CD4-positive, alpha-beta T cell (primary cell): ENCODE measurements at regions not wholly inside any gene's neighbourhood (a gene's known extent, or its start where the extent isn't known, plus 50 kb on each side); places are given as distances from the start of the nearest gene placed in this dataset.
A peak's percentile ranks its signal among the peaks of the same experiment; 100 is the strongest.

Source experiments
- ATAC-seq: fragments of 200-7000 bp; cut with Tn5 transposase; one replicate; pipeline ENCODE4 v1.10.0; 2022; ENCODE audit warnings: mild to moderate bottlenecking; ENCODE audit not compliant: poor library complexity
- CTCF ChIA-PET: fragments of 350-600 bp; sonication (Branson Sonifier 250); formaldehyde crosslinking; loops from one replicate; lab custom pipeline; 2021; ENCODE audit warnings: antibody characterized with exemption, inconsistent platforms; lab: Charles Lee
- POLR2A ChIA-PET: fragments of 350-600 bp; sonication (Branson Sonifier 250); formaldehyde crosslinking; loops from one replicate; lab custom pipeline; 2021; ENCODE audit warnings: antibody characterized with exemption, inconsistent platforms; lab: Charles Lee
- DNase-seq, 14 experiments: peaks; one replicate each; pipeline ENCODE4 v3.0.0-alpha.2; 2013 to 2020; ENCODE audit warnings: mixed read lengths in 2 of 14
- H3K27ac ChIP-seq, 2 donors: one replicate each; pipeline versions ENCODE4 v1.5.1 to v1.7.0; 2013; ENCODE audit warnings: low read length in 2 of 2, low read depth in 1 of 2, mild to moderate bottlenecking in 1 of 2
- H3K27me3 ChIP-seq, 2 experiments: 1 replicate in 1 of 2; 2 replicates in 1 of 2; pipeline versions ENCODE4 v1.6.1 to v1.7.0; 2013; ENCODE audit warnings: low read length in 2 of 2, control low read depth in 1 of 2, mild to moderate bottlenecking in 1 of 2, moderate library complexity in 1 of 2; ENCODE audit not compliant: insufficient read depth in 2 of 2, control insufficient read depth in 1 of 2
- H3K36me3 ChIP-seq: one replicate; pipeline ENCODE4 v1.6.1; 2013; ENCODE audit warnings: low read length, control low read depth; ENCODE audit not compliant: insufficient read depth
- H3K4me1 ChIP-seq: one replicate; pipeline ENCODE4 v1.6.1; 2013; ENCODE audit warnings: low read length, control low read depth; ENCODE audit not compliant: insufficient read depth
- H3K4me3 ChIP-seq: one replicate; pipeline ENCODE4 v1.5.1; 2013; ENCODE audit warnings: mild to moderate bottlenecking, low read length, moderate library complexity
- H3K9me3 ChIP-seq, 2 experiments: 1 replicate in 1 of 2; 2 replicates in 1 of 2; pipeline versions ENCODE4 v1.6.1 to v1.7.0; 2013; ENCODE audit warnings: low read length in 2 of 2, mild to moderate bottlenecking in 2 of 2, control low read depth in 1 of 2, moderate library complexity in 1 of 2; ENCODE audit not compliant: control insufficient read depth in 1 of 2, insufficient read depth in 1 of 2
- H3K27ac Mint-ChIP-seq: one replicate; pipeline ENCODE4 v1.8.0; 2020; ENCODE audit warnings: mixed read lengths
- H3K27me3 Mint-ChIP-seq: one replicate; pipeline ENCODE4 v1.8.0; 2021; ENCODE audit warnings: mixed read lengths
- H3K36me3 Mint-ChIP-seq: one replicate; pipeline ENCODE4 v1.8.0; 2021; ENCODE audit warnings: low read depth, mixed read lengths
- H3K4me1 Mint-ChIP-seq: one replicate; pipeline ENCODE4 v1.8.0; 2021; ENCODE audit warnings: low read depth, mixed read lengths
- H3K4me3 Mint-ChIP-seq: one replicate; pipeline ENCODE4 v1.8.0; 2020; ENCODE audit warnings: mild to moderate bottlenecking, mixed read lengths
- H3K9me3 Mint-ChIP-seq: one replicate; pipeline ENCODE4 v1.8.0; 2020; ENCODE audit warnings: mixed read lengths
- intact Hi-C, 2 experiments: fragments of 100-400 bp; cut with DNase I in 1 of 2; cut with micrococcal nuclease in 1 of 2; formaldehyde crosslinking; loops; one replicate each; pipeline versions ENCODE4 v1.15.1 to v1.9.0; 2023 to 2025; cut with DNase I, micrococcal nuclease
- TF ChIP-seq, protein P1 (sequence below): fragments of 200-600 bp; IDR thresholded peaks from one replicate; pipeline ENCODE4 v1.8.0; 2022; ENCODE audit warnings: antibody characterized with exemption, mild to moderate bottlenecking

DNA sequence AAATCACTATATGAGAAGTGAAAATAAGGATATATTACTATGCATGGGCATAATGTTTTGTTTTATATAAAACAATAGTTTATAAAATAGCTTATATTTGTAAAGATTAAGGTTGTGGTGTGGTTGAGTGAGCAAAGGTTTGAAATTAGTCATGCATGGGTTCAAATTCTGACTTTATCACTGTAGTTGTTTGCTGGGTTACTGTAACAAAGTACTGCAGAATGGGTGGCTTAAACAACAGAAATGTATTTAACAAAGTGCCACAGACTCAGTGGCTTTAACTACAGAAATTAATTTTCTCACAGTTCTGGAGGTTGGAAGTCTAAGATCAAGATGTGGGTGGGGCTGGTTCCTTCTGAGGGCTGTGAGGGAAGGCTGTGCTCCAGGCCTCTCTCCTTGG, 184.8 kb upstream of the THRB start:
- Mint-ChIP-seq H3K4me3 (no peak overlapping the region), H3K4me1 (no peaks in the 10 kb centered on the region), H3K27ac (no peak overlapping the region), H3K27me3 (peaks cover 8% of the 10 kb centered on the region), H3K9me3 (no peaks in the 10 kb centered on the region), H3K36me3 (no peaks in the 10 kb centered on the region)
- Histone ChIP-seq H3K4me3 (no peak overlapping the region), H3K27ac (no peak overlapping the region), H3K36me3 (no peaks in the 10 kb centered on the region), H3K9me3 (peaks cover 0 to 6% of the 10 kb centered on the region in 2 experiments), H3K4me1 (no peaks in the 10 kb centered on the region), H3K27me3 (no peaks in the 10 kb centered on the region)
- DNase-seq (no peak), ATAC-seq (no peak)
- intact Hi-C loops: loop anchor here in 1 of 2 experiments (5.0 kb wide), 1 partner anchor 913 kb away; no protein-coding TSS in a partner anchor
- TF ChIP-seq, protein P1, sequence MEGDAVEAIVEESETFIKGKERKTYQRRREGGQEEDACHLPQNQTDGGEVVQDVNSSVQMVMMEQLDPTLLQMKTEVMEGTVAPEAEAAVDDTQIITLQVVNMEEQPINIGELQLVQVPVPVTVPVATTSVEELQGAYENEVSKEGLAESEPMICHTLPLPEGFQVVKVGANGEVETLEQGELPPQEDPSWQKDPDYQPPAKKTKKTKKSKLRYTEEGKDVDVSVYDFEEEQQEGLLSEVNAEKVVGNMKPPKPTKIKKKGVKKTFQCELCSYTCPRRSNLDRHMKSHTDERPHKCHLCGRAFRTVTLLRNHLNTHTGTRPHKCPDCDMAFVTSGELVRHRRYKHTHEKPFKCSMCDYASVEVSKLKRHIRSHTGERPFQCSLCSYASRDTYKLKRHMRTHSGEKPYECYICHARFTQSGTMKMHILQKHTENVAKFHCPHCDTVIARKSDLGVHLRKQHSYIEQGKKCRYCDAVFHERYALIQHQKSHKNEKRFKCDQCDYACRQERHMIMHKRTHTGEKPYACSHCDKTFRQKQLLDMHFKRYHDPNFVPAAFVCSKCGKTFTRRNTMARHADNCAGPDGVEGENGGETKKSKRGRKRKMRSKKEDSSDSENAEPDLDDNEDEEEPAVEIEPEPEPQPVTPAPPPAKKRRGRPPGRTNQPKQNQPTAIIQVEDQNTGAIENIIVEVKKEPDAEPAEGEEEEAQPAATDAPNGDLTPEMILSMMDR: no peak
- CTCF ChIA-PET: no interaction called here
- POLR2A ChIA-PET: no interaction called here

DNA sequence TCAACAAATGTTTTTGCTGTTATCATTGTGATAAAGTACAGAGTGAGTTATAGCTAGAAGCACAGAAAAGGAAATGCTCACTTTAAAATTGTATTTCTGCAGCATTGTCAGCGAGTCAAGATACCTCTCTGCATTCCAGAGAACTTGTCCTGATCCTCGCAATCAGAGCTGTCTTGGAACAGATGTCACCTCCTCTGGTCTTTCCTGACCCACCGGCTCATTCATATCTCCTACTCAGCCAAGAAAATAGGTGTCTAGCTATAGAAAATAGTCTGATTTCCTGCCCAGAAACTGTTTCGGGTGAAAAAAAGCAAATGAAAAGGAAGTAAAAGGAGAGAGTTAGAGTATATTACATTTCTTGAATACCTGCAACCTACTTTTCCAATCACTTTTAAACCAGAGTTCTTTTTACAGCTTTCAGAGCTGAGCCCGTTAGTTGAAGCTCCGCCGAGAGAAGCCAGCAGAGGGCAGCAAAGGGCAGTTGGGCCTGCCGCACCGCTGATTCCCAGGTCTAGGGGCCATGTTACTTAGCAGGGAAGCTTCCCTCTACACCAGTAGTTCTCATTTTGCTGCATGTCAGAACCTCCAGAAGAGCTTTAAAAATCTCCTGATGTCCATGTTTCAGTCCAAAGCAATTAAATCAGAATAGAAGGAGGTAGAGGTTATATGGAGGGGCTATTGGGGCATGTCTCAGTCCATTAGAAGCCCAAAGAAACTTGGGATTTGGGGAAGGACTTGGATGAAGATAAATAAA, 185.7 kb upstream of the THRB start:
- Histone ChIP-seq H3K4me3 (no peak overlapping the region), H3K27me3 (no peaks in the 10 kb centered on the region), H3K27ac (no peak overlapping the region), H3K9me3 (peaks cover 0 to 6% of the 10 kb centered on the region in 2 experiments), H3K4me1 (no peaks in the 10 kb centered on the region), H3K36me3 (no peaks in the 10 kb centered on the region)
- CTCF ChIA-PET: no interaction called here
- intact Hi-C loops: no loop called here
- H3K4me1 Mint-ChIP-seq: no peaks in the 10 kb centered on the region
- no peaks in the 10 kb centered on the region for H3K9me3 Mint-ChIP-seq
- TF ChIP-seq, protein P1: peak; percentile 56
- no peak overlapping the region for H3K27ac Mint-ChIP-seq
- ATAC-seq: no peak
- peak in 10 of 14 experiments; percentile 2 to 43 (median 16) for DNase-seq
- no peaks in the 10 kb centered on the region for H3K36me3 Mint-ChIP-seq
- H3K4me3 Mint-ChIP-seq: no peak overlapping the region
- POLR2A ChIA-PET: no interaction called here
- H3K27me3 Mint-ChIP-seq: peaks cover 8% of the 10 kb centered on the region

DNA sequence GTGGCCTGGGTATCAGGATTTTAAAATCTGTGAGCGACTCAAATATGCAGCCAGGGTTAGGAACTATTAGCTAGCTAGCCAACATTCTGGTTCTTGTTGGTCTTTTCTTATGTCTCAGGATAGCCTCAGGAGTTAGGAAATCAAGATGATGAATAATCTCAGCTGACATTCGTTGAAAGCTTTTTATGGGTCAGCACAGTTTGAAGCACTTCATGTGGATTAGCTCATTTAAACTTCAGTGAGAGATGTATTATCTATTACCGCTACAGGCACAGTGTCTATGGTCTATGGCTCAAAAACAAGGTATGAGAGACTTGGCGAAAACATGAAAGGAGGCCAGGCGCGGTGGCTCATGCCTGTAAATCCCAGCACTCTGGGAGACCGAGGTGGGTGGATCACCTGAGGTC, 187.5 kb upstream of the THRB start:
- Histone ChIP-seq H3K36me3 (no peaks in the 10 kb centered on the region), H3K4me3 (no peak overlapping the region), H3K4me1 (no peaks in the 10 kb centered on the region), H3K27ac (no peak overlapping the region), H3K9me3 (peaks cover 0 to 6% of the 10 kb centered on the region in 2 experiments), H3K27me3 (no peaks in the 10 kb centered on the region)
- H3K36me3 Mint-ChIP-seq: no peaks in the 10 kb centered on the region
- no peak overlapping the region for H3K4me3 Mint-ChIP-seq
- no peak overlapping the region for H3K27ac Mint-ChIP-seq
- DNase-seq: no peak
- no peaks in the 10 kb centered on the region for H3K4me1 Mint-ChIP-seq
- TF ChIP-seq, protein P1: no peak
- H3K27me3 Mint-ChIP-seq: peaks cover 8% of the 10 kb centered on the region
- intact Hi-C loops: no loop called here
- ChIA-PET CTCF (no interaction called here), POLR2A (no interaction called here)
- H3K9me3 Mint-ChIP-seq: no peaks in the 10 kb centered on the region
- ATAC-seq: no peak
